ENCODE measurements at regions not wholly inside any gene's neighbourhood (a gene's known extent, or its start where the extent isn't known, plus 50 kb on each side); places are given as distances from the start of the nearest gene placed in this dataset.

DNA sequence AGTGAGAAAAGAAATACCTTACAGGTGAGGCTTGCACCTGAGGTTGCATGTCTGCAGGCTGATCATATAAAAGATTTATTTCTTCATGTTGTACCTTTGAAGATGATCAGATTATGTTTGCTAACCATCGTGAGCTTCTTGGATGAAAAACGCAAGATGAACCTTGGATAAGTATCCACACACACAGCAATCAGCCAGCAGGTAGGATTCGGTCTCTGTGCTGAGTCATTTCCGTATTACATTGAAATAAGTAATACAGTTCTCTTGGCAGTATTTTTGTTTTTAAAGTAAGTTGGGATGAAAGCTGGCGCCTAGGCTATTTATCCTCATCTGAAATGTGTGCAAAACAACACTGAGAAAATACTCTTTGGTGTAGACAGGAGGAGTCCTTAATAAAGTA is 109.0 kb upstream of the PRKCQ start:
- TF ChIP-seq, protein P1, sequence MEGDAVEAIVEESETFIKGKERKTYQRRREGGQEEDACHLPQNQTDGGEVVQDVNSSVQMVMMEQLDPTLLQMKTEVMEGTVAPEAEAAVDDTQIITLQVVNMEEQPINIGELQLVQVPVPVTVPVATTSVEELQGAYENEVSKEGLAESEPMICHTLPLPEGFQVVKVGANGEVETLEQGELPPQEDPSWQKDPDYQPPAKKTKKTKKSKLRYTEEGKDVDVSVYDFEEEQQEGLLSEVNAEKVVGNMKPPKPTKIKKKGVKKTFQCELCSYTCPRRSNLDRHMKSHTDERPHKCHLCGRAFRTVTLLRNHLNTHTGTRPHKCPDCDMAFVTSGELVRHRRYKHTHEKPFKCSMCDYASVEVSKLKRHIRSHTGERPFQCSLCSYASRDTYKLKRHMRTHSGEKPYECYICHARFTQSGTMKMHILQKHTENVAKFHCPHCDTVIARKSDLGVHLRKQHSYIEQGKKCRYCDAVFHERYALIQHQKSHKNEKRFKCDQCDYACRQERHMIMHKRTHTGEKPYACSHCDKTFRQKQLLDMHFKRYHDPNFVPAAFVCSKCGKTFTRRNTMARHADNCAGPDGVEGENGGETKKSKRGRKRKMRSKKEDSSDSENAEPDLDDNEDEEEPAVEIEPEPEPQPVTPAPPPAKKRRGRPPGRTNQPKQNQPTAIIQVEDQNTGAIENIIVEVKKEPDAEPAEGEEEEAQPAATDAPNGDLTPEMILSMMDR (conservative IDR thresholded peaks at IDR 0.05; ENCODE audit: low read depth in 2 of 2) = no peak
- TF ChIP-seq JUNB (IDR thresholded peaks at IDR 0.05; ENCODE audit: unreplicated experiment) (no peak), POLR2AphosphoS5 (IDR thresholded peaks at IDR 0.05; ENCODE audit: low read depth) (no peak), CREB1 (CRISPR knock-in tag; IDR thresholded peaks at IDR 0.05; ENCODE audit: low read depth) (no peak), EZH2 (IDR thresholded peaks at IDR 0.05; ENCODE audit: low read depth, unreplicated experiment) (no peak), EZH2phosphoT487 (IDR thresholded peaks at IDR 0.05; ENCODE audit: unreplicated experiment) (no peak), ZNF331 (CRISPR knock-in tag; IDR thresholded peaks at IDR 0.05; ENCODE audit: low read depth) (no peak)
- TF ChIP-seq, protein P2, sequence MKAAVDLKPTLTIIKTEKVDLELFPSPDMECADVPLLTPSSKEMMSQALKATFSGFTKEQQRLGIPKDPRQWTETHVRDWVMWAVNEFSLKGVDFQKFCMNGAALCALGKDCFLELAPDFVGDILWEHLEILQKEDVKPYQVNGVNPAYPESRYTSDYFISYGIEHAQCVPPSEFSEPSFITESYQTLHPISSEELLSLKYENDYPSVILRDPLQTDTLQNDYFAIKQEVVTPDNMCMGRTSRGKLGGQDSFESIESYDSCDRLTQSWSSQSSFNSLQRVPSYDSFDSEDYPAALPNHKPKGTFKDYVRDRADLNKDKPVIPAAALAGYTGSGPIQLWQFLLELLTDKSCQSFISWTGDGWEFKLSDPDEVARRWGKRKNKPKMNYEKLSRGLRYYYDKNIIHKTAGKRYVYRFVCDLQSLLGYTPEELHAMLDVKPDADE (IDR thresholded peaks at IDR 0.05) = no peak
- TF ChIP-seq, protein P3, sequence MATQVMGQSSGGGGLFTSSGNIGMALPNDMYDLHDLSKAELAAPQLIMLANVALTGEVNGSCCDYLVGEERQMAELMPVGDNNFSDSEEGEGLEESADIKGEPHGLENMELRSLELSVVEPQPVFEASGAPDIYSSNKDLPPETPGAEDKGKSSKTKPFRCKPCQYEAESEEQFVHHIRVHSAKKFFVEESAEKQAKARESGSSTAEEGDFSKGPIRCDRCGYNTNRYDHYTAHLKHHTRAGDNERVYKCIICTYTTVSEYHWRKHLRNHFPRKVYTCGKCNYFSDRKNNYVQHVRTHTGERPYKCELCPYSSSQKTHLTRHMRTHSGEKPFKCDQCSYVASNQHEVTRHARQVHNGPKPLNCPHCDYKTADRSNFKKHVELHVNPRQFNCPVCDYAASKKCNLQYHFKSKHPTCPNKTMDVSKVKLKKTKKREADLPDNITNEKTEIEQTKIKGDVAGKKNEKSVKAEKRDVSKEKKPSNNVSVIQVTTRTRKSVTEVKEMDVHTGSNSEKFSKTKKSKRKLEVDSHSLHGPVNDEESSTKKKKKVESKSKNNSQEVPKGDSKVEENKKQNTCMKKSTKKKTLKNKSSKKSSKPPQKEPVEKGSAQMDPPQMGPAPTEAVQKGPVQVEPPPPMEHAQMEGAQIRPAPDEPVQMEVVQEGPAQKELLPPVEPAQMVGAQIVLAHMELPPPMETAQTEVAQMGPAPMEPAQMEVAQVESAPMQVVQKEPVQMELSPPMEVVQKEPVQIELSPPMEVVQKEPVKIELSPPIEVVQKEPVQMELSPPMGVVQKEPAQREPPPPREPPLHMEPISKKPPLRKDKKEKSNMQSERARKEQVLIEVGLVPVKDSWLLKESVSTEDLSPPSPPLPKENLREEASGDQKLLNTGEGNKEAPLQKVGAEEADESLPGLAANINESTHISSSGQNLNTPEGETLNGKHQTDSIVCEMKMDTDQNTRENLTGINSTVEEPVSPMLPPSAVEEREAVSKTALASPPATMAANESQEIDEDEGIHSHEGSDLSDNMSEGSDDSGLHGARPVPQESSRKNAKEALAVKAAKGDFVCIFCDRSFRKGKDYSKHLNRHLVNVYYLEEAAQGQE (IDR thresholded peaks at IDR 0.05; ENCODE audit: unreplicated experiment) = no peak
- TF ChIP-seq, protein P4, sequence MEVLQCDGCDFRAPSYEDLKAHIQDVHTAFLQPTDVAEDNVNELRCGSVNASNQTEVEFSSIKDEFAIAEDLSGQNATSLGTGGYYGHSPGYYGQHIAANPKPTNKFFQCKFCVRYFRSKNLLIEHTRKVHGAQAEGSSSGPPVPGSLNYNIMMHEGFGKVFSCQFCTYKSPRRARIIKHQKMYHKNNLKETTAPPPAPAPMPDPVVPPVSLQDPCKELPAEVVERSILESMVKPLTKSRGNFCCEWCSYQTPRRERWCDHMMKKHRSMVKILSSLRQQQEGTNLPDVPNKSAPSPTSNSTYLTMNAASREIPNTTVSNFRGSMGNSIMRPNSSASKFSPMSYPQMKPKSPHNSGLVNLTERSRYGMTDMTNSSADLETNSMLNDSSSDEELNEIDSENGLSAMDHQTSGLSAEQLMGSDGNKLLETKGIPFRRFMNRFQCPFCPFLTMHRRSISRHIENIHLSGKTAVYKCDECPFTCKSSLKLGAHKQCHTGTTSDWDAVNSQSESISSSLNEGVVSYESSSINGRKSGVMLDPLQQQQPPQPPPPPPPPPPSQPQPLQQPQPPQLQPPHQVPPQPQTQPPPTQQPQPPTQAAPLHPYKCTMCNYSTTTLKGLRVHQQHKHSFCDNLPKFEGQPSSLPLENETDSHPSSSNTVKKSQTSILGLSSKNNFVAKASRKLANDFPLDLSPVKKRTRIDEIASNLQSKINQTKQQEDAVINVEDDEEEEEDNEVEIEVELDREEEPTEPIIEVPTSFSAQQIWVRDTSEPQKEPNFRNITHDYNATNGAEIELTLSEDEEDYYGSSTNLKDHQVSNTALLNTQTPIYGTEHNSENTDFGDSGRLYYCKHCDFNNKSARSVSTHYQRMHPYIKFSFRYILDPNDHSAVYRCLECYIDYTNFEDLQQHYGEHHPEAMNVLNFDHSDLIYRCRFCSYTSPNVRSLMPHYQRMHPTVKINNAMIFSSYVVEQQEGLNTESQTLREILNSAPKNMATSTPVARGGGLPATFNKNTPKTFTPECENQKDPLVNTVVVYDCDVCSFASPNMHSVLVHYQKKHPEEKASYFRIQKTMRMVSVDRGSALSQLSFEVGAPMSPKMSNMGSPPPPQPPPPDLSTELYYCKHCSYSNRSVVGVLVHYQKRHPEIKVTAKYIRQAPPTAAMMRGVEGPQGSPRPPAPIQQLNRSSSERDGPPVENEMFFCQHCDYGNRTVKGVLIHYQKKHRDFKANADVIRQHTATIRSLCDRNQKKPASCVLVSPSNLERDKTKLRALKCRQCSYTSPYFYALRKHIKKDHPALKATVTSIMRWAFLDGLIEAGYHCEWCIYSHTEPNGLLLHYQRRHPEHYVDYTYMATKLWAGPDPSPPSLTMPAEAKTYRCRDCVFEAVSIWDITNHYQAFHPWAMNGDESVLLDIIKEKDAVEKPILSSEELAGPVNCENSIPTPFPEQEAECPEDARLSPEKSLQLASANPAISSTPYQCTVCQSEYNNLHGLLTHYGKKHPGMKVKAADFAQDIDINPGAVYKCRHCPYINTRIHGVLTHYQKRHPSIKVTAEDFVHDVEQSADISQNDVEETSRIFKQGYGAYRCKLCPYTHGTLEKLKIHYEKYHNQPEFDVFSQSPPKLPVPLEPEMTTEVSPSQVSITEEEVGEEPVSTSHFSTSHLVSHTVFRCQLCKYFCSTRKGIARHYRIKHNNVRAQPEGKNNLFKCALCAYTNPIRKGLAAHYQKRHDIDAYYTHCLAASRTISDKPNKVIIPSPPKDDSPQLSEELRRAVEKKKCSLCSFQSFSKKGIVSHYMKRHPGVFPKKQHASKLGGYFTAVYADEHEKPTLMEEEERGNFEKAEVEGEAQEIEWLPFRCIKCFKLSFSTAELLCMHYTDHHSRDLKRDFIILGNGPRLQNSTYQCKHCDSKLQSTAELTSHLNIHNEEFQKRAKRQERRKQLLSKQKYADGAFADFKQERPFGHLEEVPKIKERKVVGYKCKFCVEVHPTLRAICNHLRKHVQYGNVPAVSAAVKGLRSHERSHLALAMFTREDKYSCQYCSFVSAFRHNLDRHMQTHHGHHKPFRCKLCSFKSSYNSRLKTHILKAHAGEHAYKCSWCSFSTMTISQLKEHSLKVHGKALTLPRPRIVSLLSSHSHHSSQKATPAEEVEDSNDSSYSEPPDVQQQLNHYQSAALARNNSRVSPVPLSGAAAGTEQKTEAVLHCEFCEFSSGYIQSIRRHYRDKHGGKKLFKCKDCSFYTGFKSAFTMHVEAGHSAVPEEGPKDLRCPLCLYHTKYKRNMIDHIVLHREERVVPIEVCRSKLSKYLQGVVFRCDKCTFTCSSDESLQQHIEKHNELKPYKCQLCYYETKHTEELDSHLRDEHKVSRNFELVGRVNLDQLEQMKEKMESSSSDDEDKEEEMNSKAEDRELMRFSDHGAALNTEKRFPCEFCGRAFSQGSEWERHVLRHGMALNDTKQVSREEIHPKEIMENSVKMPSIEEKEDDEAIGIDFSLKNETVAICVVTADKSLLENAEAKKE (CRISPR knock-in tag; IDR thresholded peaks at IDR 0.05) = no peak
